ENCODE measurements at regions not wholly inside any gene's neighbourhood (a gene's known extent, or its start where the extent isn't known, plus 50 kb on each side); places are given as distances from the start of the nearest gene placed in this dataset.

DNA sequence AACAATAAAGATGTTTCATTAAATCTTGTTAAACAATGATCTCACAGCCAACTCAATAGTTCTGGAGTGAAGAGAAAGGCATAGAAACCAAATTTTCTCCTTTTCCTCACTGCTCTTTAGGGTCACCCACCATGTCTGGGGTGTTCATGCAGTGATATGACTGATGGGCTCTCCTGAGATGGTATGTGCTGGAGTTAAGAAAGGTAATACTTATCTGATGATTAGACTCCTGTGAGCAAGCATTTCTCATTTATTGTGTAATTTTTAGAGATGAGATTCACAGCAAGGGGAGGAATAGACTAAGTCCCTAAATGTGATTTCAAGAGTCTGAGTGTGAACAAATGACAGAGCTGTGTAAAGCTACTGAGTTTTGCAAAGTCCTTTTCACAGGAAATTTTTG is 1361.3 kb upstream of the CELF2 start:
- TF ChIP-seq, protein P1, sequence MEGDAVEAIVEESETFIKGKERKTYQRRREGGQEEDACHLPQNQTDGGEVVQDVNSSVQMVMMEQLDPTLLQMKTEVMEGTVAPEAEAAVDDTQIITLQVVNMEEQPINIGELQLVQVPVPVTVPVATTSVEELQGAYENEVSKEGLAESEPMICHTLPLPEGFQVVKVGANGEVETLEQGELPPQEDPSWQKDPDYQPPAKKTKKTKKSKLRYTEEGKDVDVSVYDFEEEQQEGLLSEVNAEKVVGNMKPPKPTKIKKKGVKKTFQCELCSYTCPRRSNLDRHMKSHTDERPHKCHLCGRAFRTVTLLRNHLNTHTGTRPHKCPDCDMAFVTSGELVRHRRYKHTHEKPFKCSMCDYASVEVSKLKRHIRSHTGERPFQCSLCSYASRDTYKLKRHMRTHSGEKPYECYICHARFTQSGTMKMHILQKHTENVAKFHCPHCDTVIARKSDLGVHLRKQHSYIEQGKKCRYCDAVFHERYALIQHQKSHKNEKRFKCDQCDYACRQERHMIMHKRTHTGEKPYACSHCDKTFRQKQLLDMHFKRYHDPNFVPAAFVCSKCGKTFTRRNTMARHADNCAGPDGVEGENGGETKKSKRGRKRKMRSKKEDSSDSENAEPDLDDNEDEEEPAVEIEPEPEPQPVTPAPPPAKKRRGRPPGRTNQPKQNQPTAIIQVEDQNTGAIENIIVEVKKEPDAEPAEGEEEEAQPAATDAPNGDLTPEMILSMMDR (IDR thresholded peaks at IDR 0.05; ENCODE audit: unreplicated experiment), result no peak
- Mint-ChIP-seq H3K36me3 (ENCODE audit: insufficient read depth) (no peaks in the 10 kb centered on the region), H3K27ac (no peak overlapping the region), H3K4me1 (ENCODE audit: low read depth) (no peaks in the 10 kb centered on the region), H3K27me3 (no peaks in the 10 kb centered on the region), H3K4me3 (ENCODE audit: low read depth) (no peak overlapping the region), H3K9me3 (ENCODE audit: low read depth) (peaks cover 7% of the 10 kb centered on the region)
- no peak for DNase-seq (ENCODE audit: low spot score, unreplicated experiment)

DNA sequence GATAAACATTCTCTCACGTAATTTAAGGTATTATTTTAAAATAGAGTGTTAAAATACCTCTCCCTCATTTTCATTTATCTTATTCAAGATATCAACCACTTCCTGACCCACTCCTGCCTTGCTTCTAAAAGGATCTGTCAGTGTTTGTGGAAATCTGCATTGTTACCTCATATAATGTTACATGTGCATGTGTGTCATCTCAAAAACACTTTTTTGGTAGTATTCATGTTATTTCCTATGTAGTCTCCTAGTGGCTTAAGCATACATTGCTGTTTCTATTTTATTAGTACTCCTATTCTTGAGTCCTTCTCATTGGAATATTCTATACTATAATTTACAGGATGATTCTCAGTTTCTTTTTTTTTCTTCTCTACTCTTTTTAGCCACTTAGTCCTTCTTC is 1360.7 kb upstream of the CELF2 start:
- no peak for DNase-seq (ENCODE audit: low spot score, unreplicated experiment)
- no peaks in the 10 kb centered on the region for H3K36me3 Mint-ChIP-seq (ENCODE audit: insufficient read depth)
- TF ChIP-seq, protein P1 (IDR thresholded peaks at IDR 0.05; ENCODE audit: unreplicated experiment), result no peak
- H3K4me1 Mint-ChIP-seq (ENCODE audit: low read depth), result no peaks in the 10 kb centered on the region
- H3K27ac Mint-ChIP-seq, result no peak overlapping the region
- no peak overlapping the region for H3K4me3 Mint-ChIP-seq (ENCODE audit: low read depth)
- no peaks in the 10 kb centered on the region for H3K27me3 Mint-ChIP-seq
- peaks cover 9% of the 10 kb centered on the region for H3K9me3 Mint-ChIP-seq (ENCODE audit: low read depth)

DNA sequence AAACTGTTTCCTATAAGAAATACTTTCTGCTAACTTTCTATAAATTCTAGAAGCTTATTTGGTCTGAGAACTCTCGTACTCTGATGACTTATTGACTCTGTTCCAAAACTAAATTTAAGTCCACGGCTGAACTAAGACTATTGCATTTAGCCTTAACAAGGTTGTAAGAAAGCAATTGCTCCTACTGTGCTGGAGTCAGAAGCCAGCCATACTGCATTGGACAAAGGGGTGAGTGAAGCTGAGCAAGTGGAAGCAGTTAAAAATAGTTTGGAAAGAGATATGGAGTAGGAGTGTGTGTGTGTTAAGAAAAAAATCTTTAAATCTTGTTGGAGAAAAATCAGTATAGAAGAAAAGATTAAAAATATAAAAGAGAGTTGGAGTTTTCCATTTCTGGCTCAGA is 1360.1 kb upstream of the CELF2 start:
- H3K4me1 Mint-ChIP-seq (ENCODE audit: low read depth), result no peaks in the 10 kb centered on the region
- H3K27ac Mint-ChIP-seq, result no peak overlapping the region
- H3K4me3 Mint-ChIP-seq (ENCODE audit: low read depth), result no peak overlapping the region
- no peak for DNase-seq (ENCODE audit: low spot score, unreplicated experiment)
- H3K36me3 Mint-ChIP-seq (ENCODE audit: insufficient read depth), result no peaks in the 10 kb centered on the region
- no peaks in the 10 kb centered on the region for H3K27me3 Mint-ChIP-seq
- TF ChIP-seq, protein P1 (IDR thresholded peaks at IDR 0.05; ENCODE audit: unreplicated experiment), result no peak
- peaks cover 10% of the 10 kb centered on the region for H3K9me3 Mint-ChIP-seq (ENCODE audit: low read depth)

DNA sequence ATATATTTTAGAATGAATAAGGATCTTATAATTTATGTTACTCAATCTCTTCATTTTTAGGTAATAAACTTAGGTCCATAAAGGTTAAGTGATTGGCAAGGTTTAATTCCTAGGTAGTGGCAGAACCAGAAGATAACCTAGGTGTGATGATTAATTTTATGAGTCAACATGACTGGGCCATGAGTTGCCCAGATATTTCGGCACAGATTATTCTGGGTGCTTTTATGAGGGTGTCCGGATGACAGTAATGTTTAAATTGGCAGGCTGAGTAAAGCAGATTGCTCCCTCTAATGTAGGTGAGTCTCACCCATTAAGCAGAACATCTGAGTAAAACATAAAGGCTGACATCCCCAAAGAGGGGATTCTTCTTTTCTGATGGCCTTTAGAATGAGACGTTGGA is 1349.3 kb upstream of the CELF2 start:
- no peak overlapping the region for H3K4me3 Mint-ChIP-seq (ENCODE audit: low read depth)
- peaks cover 3% of the 10 kb centered on the region for H3K27me3 Mint-ChIP-seq
- no peaks in the 10 kb centered on the region for H3K36me3 Mint-ChIP-seq (ENCODE audit: insufficient read depth)
- H3K27ac Mint-ChIP-seq, result no peak overlapping the region
- DNase-seq (ENCODE audit: low spot score, unreplicated experiment), result no peak
- TF ChIP-seq, protein P1 (IDR thresholded peaks at IDR 0.05; ENCODE audit: unreplicated experiment), result no peak
- no peaks in the 10 kb centered on the region for H3K4me1 Mint-ChIP-seq (ENCODE audit: low read depth)
- H3K9me3 Mint-ChIP-seq (ENCODE audit: low read depth), result peaks cover 7% of the 10 kb centered on the region

DNA sequence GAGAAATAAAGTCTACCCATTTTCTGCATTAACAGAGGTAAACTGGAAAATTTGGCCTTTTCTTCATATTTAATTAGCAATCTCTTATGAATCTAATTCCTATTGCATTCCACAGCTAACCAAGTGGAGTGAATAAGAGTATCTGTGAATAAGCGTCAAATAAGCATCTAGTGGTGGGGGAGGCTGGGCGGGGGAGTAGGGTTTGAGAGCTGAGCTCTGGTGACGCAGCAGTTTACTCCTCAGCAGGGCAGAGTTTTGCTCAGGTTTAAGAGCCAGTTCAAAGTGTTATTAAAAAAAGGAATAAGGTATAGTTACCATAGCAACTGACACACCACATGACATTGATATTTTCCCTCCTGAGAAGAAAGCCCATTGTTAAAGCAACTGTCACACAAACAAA is 1346.8 kb upstream of the CELF2 start:
- Mint-ChIP-seq H3K9me3 (ENCODE audit: low read depth) (no peaks in the 10 kb centered on the region), H3K27ac (no peak overlapping the region)

More for the DNA sequence above, 1346.8 kb upstream of the CELF2 start:
- no peak for DNase-seq (ENCODE audit: low spot score, unreplicated experiment)
- Mint-ChIP-seq H3K36me3 (ENCODE audit: insufficient read depth) (no peaks in the 10 kb centered on the region), H3K27me3 (peaks cover 3% of the 10 kb centered on the region), H3K4me1 (ENCODE audit: low read depth) (no peaks in the 10 kb centered on the region), H3K4me3 (ENCODE audit: low read depth) (no peak overlapping the region)
- TF ChIP-seq, protein P1 (IDR thresholded peaks at IDR 0.05; ENCODE audit: unreplicated experiment), result no peak

All from progenitor cell of endocrine pancreas (in vitro differentiated cells).